NCI-H187 treated with DMSO at 0.1 percent for 48 hours (cell line): ENCODE measurements at regions not wholly inside any gene's neighbourhood (a gene's known extent, or its start where the extent isn't known, plus 50 kb on each side); places are given as distances from the start of the nearest gene placed in this dataset.

Experiments used
- DNase-seq: peaks from one replicate; lab custom pipeline; 2025; lab: John Stamatoyannopoulos, UW

GRCh38 chr12:91241756-91242155 lies 59.1 kb upstream of the DCN start:
- no peak for DNase-seq

GRCh38 chr12:91240386-91241095 lies 57.9 kb upstream of the DCN start:
- DNase-seq: no peak

- no peak for DNase-seq
Measured at GRCh38 chr12:91239481-91239880, 56.9 kb upstream of the DCN start.
